K562 (cell line): ENCODE measurements at regions not wholly inside any gene's neighbourhood (a gene's known extent, or its start where the extent isn't known, plus 50 kb on each side); places are given as distances from the start of the nearest gene placed in this dataset.

Source experiments
- ATAC-seq: fragments of 200-7000 bp; cut with Tn5 transposase; 3 replicates; pipeline ENCODE4 v1.9.1; 2020; ENCODE audit warnings: moderate library complexity
- BruUV-seq: library from RNA; stranded (reverse); fragments of 400-500 nt; replicated peaks from 2 replicates; lab custom pipeline; 2021; lab: Mats Ljungman, UMichigan
- CTCF ChIA-PET: fragments of 300-600 bp; formaldehyde crosslinking; extraction: SDS; loops from one replicate; lab custom pipeline; 2021; ENCODE audit warnings: low intra/inter-chr PET ratio; lab: Yijun Ruan, JAX
- POLR2A ChIA-PET: fragments of 300-600, 350-650 bp; sonication (Branson Sonifier 250); formaldehyde crosslinking; extraction: SDS; loops from one replicate; lab custom pipeline; 2021; ENCODE audit warnings: antibody characterized with exemption, inconsistent platforms; lab: Yijun Ruan, JAX
- DNase-seq, 4 experiments: peaks; one replicate each; pipeline versions ENCODE4 v3.0.0 to v3.0.0-alpha.2; 2011 to 2018; ENCODE audit warnings: low spot score in 3 of 4, mixed read lengths in 3 of 4; ENCODE audit errors: extremely low read depth in 1 of 4
- FAIRE-seq: peaks from 2 replicates; lab custom pipeline; 2011; peaks lifted over from hg19 to GRCh38; lab: Jason Lieb, UNC
- H2AFZ ChIP-seq: 2 replicates; pipeline ENCODE4 v1.6.0; 2011; ENCODE audit warnings: low read depth, low read length, control low read depth, inconsistent platforms
- H3K27ac ChIP-seq: fragments of 200-600 bp; 3 replicates; pipeline ENCODE4 v1.8.0; 2011; ENCODE audit warnings: low read depth, mild to moderate bottlenecking, control low read depth, inconsistent platforms, low read length, moderate library complexity, mixed read lengths; ENCODE audit errors: extremely low read depth
- H3K27me3 ChIP-seq, 2 experiments: fragments of 300-600 bp in 1 of 2; 2 replicates in 1 of 2; 3 replicates in 1 of 2; pipeline versions ENCODE4 v1.6.0 to v1.8.0; 2011; ENCODE audit warnings: inconsistent platforms in 2 of 2, low read length in 2 of 2, mild to moderate bottlenecking in 1 of 2, mixed read lengths in 1 of 2, moderate library complexity in 1 of 2; ENCODE audit not compliant: control insufficient read depth in 2 of 2, insufficient read depth in 2 of 2
- H3K36me3 ChIP-seq: fragments of 300-600 bp; 3 replicates; pipeline ENCODE4 v1.8.0; 2011; ENCODE audit warnings: mild to moderate bottlenecking, low read length, inconsistent platforms; ENCODE audit not compliant: control insufficient read depth, insufficient read depth
- H3K4me1 ChIP-seq, 2 experiments: fragments of 200-600 bp in 1 of 2; replicated peaks in 1 of 2; 2 replicates in 1 of 2; 3 replicates in 1 of 2; pipeline versions ENCODE4 v1.5.1 to v1.8.0; 2011; ENCODE audit warnings: inconsistent platforms in 2 of 2, low read length in 2 of 2, mild to moderate bottlenecking in 1 of 2, mixed read lengths in 1 of 2, moderate library complexity in 1 of 2; ENCODE audit not compliant: control insufficient read depth in 2 of 2, insufficient read depth in 2 of 2
- H3K4me2 ChIP-seq: 2 replicates; pipeline ENCODE4 v1.6.1; 2011; ENCODE audit warnings: low read length, control low read depth, inconsistent platforms, mixed read lengths; ENCODE audit not compliant: insufficient read depth
- H3K4me3 ChIP-seq: fragments of 200-600 bp; sonication (generic), shearing (Covaris generic); 2 replicates; pipeline ENCODE4 v1.5.1; 2016; ENCODE audit warnings: control low read depth, inconsistent platforms
- H3K79me2 ChIP-seq: fragments of 200-600 bp; 3 replicates; pipeline ENCODE4 v1.8.0; 2011; ENCODE audit warnings: low read length, inconsistent platforms; ENCODE audit not compliant: control insufficient read depth, insufficient read depth
- H3K9ac ChIP-seq, 2 experiments: 2 replicates each; pipeline versions ENCODE4 v1.6.0 to v1.6.1; 2011; ENCODE audit warnings: low read depth in 2 of 2, low read length in 2 of 2, control low read depth in 1 of 2, inconsistent platforms in 1 of 2, mild to moderate bottlenecking in 1 of 2, mixed read lengths in 1 of 2; ENCODE audit not compliant: insufficient read depth in 1 of 2
- H3K9me1 ChIP-seq: one replicate; pipeline ENCODE4 v1.6.0; 2011; ENCODE audit warnings: inconsistent platforms, mild to moderate bottlenecking, low read length, moderate library complexity; ENCODE audit not compliant: control insufficient read depth, insufficient read depth
- H3K9me3 ChIP-seq: replicated peaks from 2 replicates; pipeline ENCODE4 v1.5.1; 2011; ENCODE audit warnings: low read depth, low read length, inconsistent platforms; ENCODE audit not compliant: control insufficient read depth, insufficient read depth
- H4K20me1 ChIP-seq: replicated peaks from 2 replicates; pipeline ENCODE4 v1.6.1; 2011; ENCODE audit warnings: low read length, inconsistent platforms, mixed read lengths; ENCODE audit not compliant: control insufficient read depth, insufficient read depth
- ATF4 ChIP-seq: fragments of 450-650 bp; formaldehyde crosslinking; IDR thresholded peaks from 2 replicates; pipeline ENCODE4 v1.4.0; 2022; ENCODE audit warnings: mild to moderate bottlenecking, moderate library complexity
- ERF ChIP-seq: fragments of 450-650 bp; formaldehyde crosslinking; IDR thresholded peaks from 2 replicates; pipeline ENCODE4 v1.4.0; 2020; ENCODE audit warnings: mild to moderate bottlenecking, mixed read lengths
- NKRF ChIP-seq: fragments of 450-650 bp; IDR thresholded peaks from 2 replicates; pipeline ENCODE4 v1.6.1; 2016; ENCODE audit warnings: borderline replicate concordance
- POLR2A ChIP-seq: fragments of 450-650 bp; conservative IDR thresholded peaks from 2 replicates; pipeline ENCODE4 v1.6.1; 2016
- ZFP36 ChIP-seq: fragments of 150-350 bp; IDR thresholded peaks from 2 replicates; pipeline ENCODE4 v1.6.1; 2018; ENCODE audit warnings: low read length, low read depth; ENCODE audit not compliant: partially characterized antibody
- ZNF695 ChIP-seq: fragments of 450-650 bp; formaldehyde crosslinking; IDR thresholded peaks from 2 replicates; pipeline ENCODE4 v1.4.0; 2020; ENCODE audit warnings: mild to moderate bottlenecking, moderate library complexity
- WGBS: fragments of 100-300 bp; shearing (Covaris generic); methylation state at CpG from one replicate; pipeline ENCODE4 v1.1.6; 2016; ENCODE audit warnings: low coverage, mixed read lengths; ENCODE audit not compliant: insufficient coverage; ENCODE audit errors: missing lambda C conversion rate; 5-methylcytosine and 5-hydroxymethylcytosine counted together
- in situ Hi-C: fragments of 300-500 bp; cut with MboI; formaldehyde crosslinking; loops from 4 replicates; pipeline ENCODE4 v1.15.0; 2018; ENCODE audit warnings: inconsistent platforms, mixed read lengths
- intact Hi-C: fragments of 100-400 bp; cut with micrococcal nuclease; formaldehyde crosslinking; loops from 2 replicates; pipeline ENCODE4 v1.14.2; 2022

- Histone ChIP-seq H3K9me1 (no peaks in the 10 kb centered on the region), H3K27me3 (no peaks in the 10 kb centered on the region), H3K4me1 (no peaks in the 10 kb centered on the region), H3K36me3 (no peaks in the 10 kb centered on the region), H3K9me3 (no peaks in the 10 kb centered on the region), H3K9ac (no peak overlapping the region), H2AFZ (no peak overlapping the region), H3K79me2 (no peaks in the 10 kb centered on the region), H3K27ac (no peak overlapping the region), H3K4me3 (no peak overlapping the region), H3K4me2 (no peak overlapping the region), H4K20me1 (no peaks in the 10 kb centered on the region)
- TF ChIP-seq POLR2A (no peak), ERF (no peak), ZNF695 (CRISPR knock-in tag) (no peak), ATF4 (CRISPR knock-in tag) (no peak), ZFP36 (no peak)
- CTCF ChIA-PET = no interaction called here
- no peak for FAIRE-seq
- ATAC-seq = no peak
- POLR2A ChIA-PET = no interaction called here
- in situ Hi-C loops = no loop called here
- no TSS peak for BruUV-seq
- no peak for DNase-seq
- WGBS = 0% methylated on average over 2 of the region's 2 CpGs
- intact Hi-C loops = no loop called here
Observed at GRCh38 chr4:64489628-64490027, 80.4 kb upstream of the TECRL start.

GRCh38 chr4:64479338-64479737, 70.1 kb upstream of the TECRL start:
- POLR2A ChIA-PET = no interaction called here
- H3K9ac ChIP-seq = no peak overlapping the region
- H3K27ac ChIP-seq = no peak overlapping the region
- no peak for TF ChIP-seq NKRF
- H3K4me1 ChIP-seq = no peaks in the 10 kb centered on the region
- CTCF ChIA-PET = no interaction called here
- H2AFZ ChIP-seq = no peak overlapping the region
- no peaks in the 10 kb centered on the region for H3K27me3 ChIP-seq
- intact Hi-C loops = no loop called here
- ATAC-seq (no peak), DNase-seq (no peak), FAIRE-seq (no peak)
- no peaks in the 10 kb centered on the region for H3K79me2 ChIP-seq
- no peak overlapping the region for H3K4me2 ChIP-seq
- BruUV-seq = no TSS peak
- H3K4me3 ChIP-seq = no peak overlapping the region
- in situ Hi-C loops = no loop called here
- no peaks in the 10 kb centered on the region for H3K36me3 ChIP-seq
- 0 out of 2 replicates have a peak, but pooled peaks cover 2% of the 10 kb centered on the region for H3K9me3 ChIP-seq
- H3K9me1 ChIP-seq = no peaks in the 10 kb centered on the region
- WGBS = 0% methylated on average over 2 of the region's 2 CpGs
- no peaks in the 10 kb centered on the region for H4K20me1 ChIP-seq
